KMS-11 (cell line): ENCODE measurements at regions not wholly inside any gene's neighbourhood (a gene's known extent, or its start where the extent isn't known, plus 50 kb on each side); places are given as distances from the start of the nearest gene placed in this dataset.

ENCODE experiments used
- H2AFZ ChIP-seq: fragments of 200-600 bp; sonication (generic); 2 replicates; pipeline ENCODE4 v1.6.1; 2016; ENCODE audit warnings: antibody characterized with exemption, mixed run types, low read depth
- H3K27ac ChIP-seq: fragments of 200-600 bp; sonication (generic); 2 replicates; pipeline ENCODE4 v1.6.1; 2016; ENCODE audit warnings: mild to moderate bottlenecking, mixed run types
- H3K27me3 ChIP-seq: fragments of 200-600 bp; sonication (generic); 2 replicates; pipeline ENCODE4 v1.6.1; 2017; ENCODE audit warnings: mild to moderate bottlenecking, low read depth, mixed run types, moderate library complexity; ENCODE audit not compliant: insufficient read depth
- H3K36me3 ChIP-seq: fragments of 200-600 bp; sonication (generic); 2 replicates; pipeline ENCODE4 v1.6.1; 2017; ENCODE audit warnings: mild to moderate bottlenecking, mixed run types; ENCODE audit not compliant: insufficient read depth
- H3K4me1 ChIP-seq: fragments of 200-600 bp; sonication (generic); 2 replicates; pipeline ENCODE4 v1.6.1; 2016; ENCODE audit warnings: mild to moderate bottlenecking, low read depth, mixed run types; ENCODE audit not compliant: poor library complexity, severe bottlenecking
- H3K4me2 ChIP-seq: fragments of 200-600 bp; sonication (generic); 2 replicates; pipeline ENCODE4 v1.7.0; 2016; ENCODE audit warnings: mild to moderate bottlenecking, mixed run types
- H3K4me3 ChIP-seq: fragments of 200-600 bp; sonication (generic); IDR thresholded peaks from 2 replicates; pipeline ENCODE4 v1.6.1; 2017; ENCODE audit warnings: low read depth, low read length, mixed read lengths; ENCODE audit not compliant: insufficient read depth
- H3K79me2 ChIP-seq: fragments of 200-600 bp; sonication (generic); 2 replicates; pipeline ENCODE4 v1.6.1; 2016; ENCODE audit warnings: low read depth, mixed run types; ENCODE audit not compliant: insufficient read depth
- H3K9ac ChIP-seq: fragments of 200-600 bp; sonication (generic); 2 replicates; pipeline ENCODE4 v1.6.1; 2016; ENCODE audit warnings: mild to moderate bottlenecking, mixed run types
- H4K20me1 ChIP-seq: fragments of 200-600 bp; sonication (generic); 2 replicates; pipeline ENCODE4 v1.6.1; 2016; ENCODE audit warnings: mild to moderate bottlenecking, mixed run types; ENCODE audit not compliant: insufficient read depth
- CTCF ChIP-seq: fragments of 200-600 bp; sonication (generic); conservative IDR thresholded peaks from 2 replicates; pipeline ENCODE4 v1.6.1; 2017; ENCODE audit warnings: low read depth, mild to moderate bottlenecking, antibody characterized with exemption, low read length, moderate library complexity, mixed read lengths

GRCh38 chr9:119544492-119544891 is 175.3 kb upstream of the BRINP1 start:
- no peak for TF ChIP-seq CTCF
- H3K79me2 ChIP-seq = no peaks in the 10 kb centered on the region
- H3K4me3 ChIP-seq = no peak overlapping the region
- H2AFZ ChIP-seq = no peak overlapping the region
- H3K27ac ChIP-seq = no peak overlapping the region
- H3K4me2 ChIP-seq = no peak overlapping the region
- H3K27me3 ChIP-seq = no peaks in the 10 kb centered on the region
- H3K9ac ChIP-seq = no peak overlapping the region
- no peaks in the 10 kb centered on the region for H4K20me1 ChIP-seq
- no peaks in the 10 kb centered on the region for H3K36me3 ChIP-seq
- no peaks in the 10 kb centered on the region for H3K4me1 ChIP-seq

- H4K20me1 ChIP-seq = no peaks in the 10 kb centered on the region
Observed at GRCh38 chr9:119537138-119537537, 167.9 kb upstream of the BRINP1 start.

GRCh38 chr9:119533504-119533903 is 164.3 kb upstream of the BRINP1 start:
- Histone ChIP-seq H4K20me1 (no peaks in the 10 kb centered on the region), H3K27me3 (no peaks in the 10 kb centered on the region), H3K27ac (no peak overlapping the region), H3K79me2 (no peaks in the 10 kb centered on the region), H3K4me1 (no peaks in the 10 kb centered on the region), H3K36me3 (no peaks in the 10 kb centered on the region), H3K4me3 (no peak overlapping the region), H3K9ac (no peak overlapping the region), H3K4me2 (no peak overlapping the region), H2AFZ (no peak overlapping the region)
- TF ChIP-seq CTCF = no peak

More at GRCh38 chr9:119537138-119537537, 167.9 kb upstream of the BRINP1 start:
- no peaks in the 10 kb centered on the region for H3K27me3 ChIP-seq
- no peaks in the 10 kb centered on the region for H3K4me1 ChIP-seq
- H2AFZ ChIP-seq = no peak overlapping the region
- no peaks in the 10 kb centered on the region for H3K36me3 ChIP-seq
- H3K9ac ChIP-seq = no peak overlapping the region
- H3K79me2 ChIP-seq = no peaks in the 10 kb centered on the region
- no peak overlapping the region for H3K4me2 ChIP-seq
- H3K4me3 ChIP-seq = no peak overlapping the region
- no peak for TF ChIP-seq CTCF
- H3K27ac ChIP-seq = no peak overlapping the region

- H3K79me2 ChIP-seq = no peaks in the 10 kb centered on the region
- no peak overlapping the region for H3K4me3 ChIP-seq
- H3K4me1 ChIP-seq = no peaks in the 10 kb centered on the region
- H3K4me2 ChIP-seq = no peak overlapping the region
- no peaks in the 10 kb centered on the region for H3K27me3 ChIP-seq
- no peaks in the 10 kb centered on the region for H3K36me3 ChIP-seq
- H4K20me1 ChIP-seq = no peaks in the 10 kb centered on the region
- no peak overlapping the region for H2AFZ ChIP-seq
- TF ChIP-seq CTCF = no peak
- H3K9ac ChIP-seq = no peak overlapping the region
- H3K27ac ChIP-seq = no peak overlapping the region
Observed at GRCh38 chr9:119526698-119527097, 157.5 kb upstream of the BRINP1 start.
